NT2/D1 (cell line): ENCODE measurements at regions not wholly inside any gene's neighbourhood (a gene's known extent, or its start where the extent isn't known, plus 50 kb on each side); places are given as distances from the start of the nearest gene placed in this dataset.

Source experiments
- SUZ12 ChIP-seq: IDR thresholded peaks from 2 replicates; pipeline ENCODE4 v1.6.1; 2011; ENCODE audit not compliant: insufficient read length, insufficient read depth; ENCODE audit errors: extremely low read depth
- YY1 ChIP-seq: IDR thresholded peaks from 2 replicates; pipeline ENCODE4 v1.6.1; 2011; ENCODE audit not compliant: insufficient read length, insufficient read depth

GRCh38 chr6:165220045-165220444 lies 89.4 kb downstream of the C6orf118 start:
- no peak for TF ChIP-seq YY1
- TF ChIP-seq SUZ12 = no peak
